H9 (cell line): ENCODE measurements at regions not wholly inside any gene's neighbourhood (a gene's known extent, or its start where the extent isn't known, plus 50 kb on each side); places are given as distances from the start of the nearest gene placed in this dataset.

Experiments
- DNase-seq: peaks from one replicate; pipeline ENCODE4 v3.0.0-alpha.2; 2017
- H2AFZ ChIP-seq: one replicate; pipeline ENCODE4 v1.6.1; 2013; ENCODE audit warnings: mild to moderate bottlenecking, low read length, control low read depth, moderate library complexity
- H2AK5ac ChIP-seq: 2 replicates; pipeline ENCODE4 v1.6.1; 2013; ENCODE audit warnings: low read length, control low read depth, mixed read lengths; ENCODE audit not compliant: insufficient read length
- H2BK120ac ChIP-seq: one replicate; pipeline ENCODE4 v1.6.1; 2013; ENCODE audit warnings: low read depth, mild to moderate bottlenecking, low read length, control low read depth, inconsistent platforms; ENCODE audit not compliant: poor library complexity, severe bottlenecking
- H2BK12ac ChIP-seq: 2 replicates; pipeline ENCODE4 v1.6.1; 2013; ENCODE audit warnings: low read length, control low read depth, mixed read lengths, low read depth; ENCODE audit not compliant: insufficient read length
- H2BK15ac ChIP-seq: 2 replicates; pipeline ENCODE4 v1.6.1; 2013; ENCODE audit warnings: low read depth, low read length, control low read depth
- H2BK20ac ChIP-seq: one replicate; pipeline ENCODE4 v1.6.1; 2013; ENCODE audit warnings: low read depth, mild to moderate bottlenecking, low read length, control low read depth, inconsistent platforms; ENCODE audit not compliant: poor library complexity, severe bottlenecking
- H2BK5ac ChIP-seq: 2 replicates; pipeline ENCODE4 v1.6.1; 2013; ENCODE audit warnings: low read length, control low read depth, mixed read lengths; ENCODE audit not compliant: insufficient read length
- H3K14ac ChIP-seq: 2 replicates; pipeline ENCODE4 v1.6.1; 2013; ENCODE audit warnings: low read length, control low read depth; ENCODE audit not compliant: insufficient read depth
- H3K18ac ChIP-seq: 2 replicates; pipeline ENCODE4 v1.6.1; 2013; ENCODE audit warnings: low read depth, mild to moderate bottlenecking, mixed read lengths, low read length, control low read depth; ENCODE audit not compliant: insufficient read length
- H3K23ac ChIP-seq: 2 replicates; pipeline ENCODE4 v1.6.1; 2013; ENCODE audit warnings: low read length, control low read depth, mixed read lengths, low read depth; ENCODE audit not compliant: insufficient read length
- H3K23me2 ChIP-seq: 2 replicates; pipeline ENCODE4 v1.6.1; 2013; ENCODE audit warnings: low read depth, mild to moderate bottlenecking, mixed read lengths, low read length, control low read depth; ENCODE audit not compliant: insufficient read length, poor library complexity, severe bottlenecking
- H3K27ac ChIP-seq: 2 replicates; pipeline ENCODE4 v1.5.1; 2013; ENCODE audit warnings: low read length, control low read depth, mixed read lengths, low read depth; ENCODE audit not compliant: insufficient read length
- H3K27me3 ChIP-seq: 2 replicates; pipeline ENCODE4 v1.6.1; 2013; ENCODE audit warnings: low read length, control low read depth, inconsistent platforms; ENCODE audit not compliant: insufficient read depth
- H3K4ac ChIP-seq: 2 replicates; pipeline ENCODE4 v1.6.1; 2013; ENCODE audit warnings: low read depth, mild to moderate bottlenecking, control low read depth, inconsistent platforms, low read length, moderate library complexity
- H3K4me1 ChIP-seq: 2 replicates; pipeline ENCODE4 v1.6.1; 2013; ENCODE audit warnings: low read length, control low read depth, inconsistent platforms; ENCODE audit not compliant: insufficient read depth
- H3K4me2 ChIP-seq: 2 replicates; pipeline ENCODE4 v1.6.1; 2013; ENCODE audit warnings: low read length, control low read depth, mixed read lengths; ENCODE audit not compliant: insufficient read length, insufficient read depth
- H3K56ac ChIP-seq: 2 replicates; pipeline ENCODE4 v1.6.1; 2013; ENCODE audit warnings: low read depth, mild to moderate bottlenecking, mixed read lengths, low read length, control low read depth; ENCODE audit not compliant: insufficient read length
- H3K79me1 ChIP-seq: 2 replicates; pipeline ENCODE4 v1.6.1; 2013; ENCODE audit warnings: low read depth, mild to moderate bottlenecking, moderate library complexity, low read length, control low read depth, inconsistent platforms; ENCODE audit not compliant: insufficient read depth, poor library complexity, severe bottlenecking
- H3K79me2 ChIP-seq: 2 replicates; pipeline ENCODE4 v1.6.1; 2013; ENCODE audit warnings: low read length, control low read depth, inconsistent platforms; ENCODE audit not compliant: insufficient read depth
- H3K9ac ChIP-seq: 2 replicates; pipeline ENCODE4 v1.6.1; 2013; ENCODE audit warnings: low read length, control low read depth, mixed read lengths; ENCODE audit not compliant: insufficient read length; ENCODE audit errors: extremely low read depth
- H3K9me3 ChIP-seq: one replicate; pipeline ENCODE4 v1.6.1; 2013; ENCODE audit warnings: low read depth, low read length, inconsistent platforms; ENCODE audit not compliant: control insufficient read depth
- H3T11ph ChIP-seq: one replicate; pipeline ENCODE4 v1.6.1; 2013; ENCODE audit warnings: mild to moderate bottlenecking, low read length, control low read depth, inconsistent platforms
- H4K20me1 ChIP-seq: one replicate; pipeline ENCODE4 v1.6.1; 2013; ENCODE audit not compliant: control insufficient read depth, insufficient read length, insufficient read depth
- H4K5ac ChIP-seq: 2 replicates; pipeline ENCODE4 v1.6.1; 2013; ENCODE audit warnings: low read depth, mild to moderate bottlenecking, mixed read lengths, low read length, control low read depth; ENCODE audit not compliant: insufficient read length
- H4K8ac ChIP-seq: replicated peaks from 2 replicates; pipeline ENCODE4 v1.6.1; 2013; ENCODE audit warnings: low read length, control low read depth, mixed read lengths, low read depth; ENCODE audit not compliant: insufficient read length
- H4K91ac ChIP-seq: 2 replicates; pipeline ENCODE4 v1.6.1; 2013; ENCODE audit warnings: low read depth, mild to moderate bottlenecking, moderate library complexity, mixed read lengths, low read length, control low read depth; ENCODE audit not compliant: insufficient read length
- H3K27ac Mint-ChIP-seq, 3 experiments: 2 replicates in 2 of 3; 3 replicates in 1 of 3; pipeline ENCODE4 v1.8.0; 2020 to 2021; ENCODE audit warnings: mixed read lengths in 3 of 3, mild to moderate bottlenecking in 1 of 3, moderate library complexity in 1 of 3
- H3K27me3 Mint-ChIP-seq: 2 replicates; pipeline ENCODE4 v1.8.0; 2021; ENCODE audit warnings: low read depth, mild to moderate bottlenecking, moderate library complexity, mixed read lengths
- H3K36me3 Mint-ChIP-seq, 3 experiments: 2 replicates in 2 of 3; 3 replicates in 1 of 3; pipeline ENCODE4 v1.8.0; 2020 to 2021; ENCODE audit warnings: low read depth in 3 of 3, mixed read lengths in 3 of 3; ENCODE audit not compliant: insufficient read depth in 1 of 3
- H3K4me1 Mint-ChIP-seq, 2 experiments: 2 replicates each; pipeline ENCODE4 v1.8.0; 2020; ENCODE audit warnings: mixed read lengths in 2 of 2
- H3K4me3 Mint-ChIP-seq, 2 experiments: 2 replicates in 1 of 2; 3 replicates in 1 of 2; pipeline ENCODE4 v1.8.0; 2020 to 2021; ENCODE audit warnings: mild to moderate bottlenecking in 2 of 2, mixed read lengths in 2 of 2, moderate library complexity in 1 of 2
- H3K9me3 Mint-ChIP-seq, 2 experiments: 2 replicates in 1 of 2; 3 replicates in 1 of 2; pipeline ENCODE4 v1.8.0; 2020; ENCODE audit warnings: mild to moderate bottlenecking in 2 of 2, mixed read lengths in 2 of 2, moderate library complexity in 1 of 2
- CTCF ChIP-seq: fragments of 200-600 bp; sonication (generic); conservative IDR thresholded peaks from 3 replicates; pipeline ENCODE4 v1.8.0; 2021; ENCODE audit warnings: antibody characterized with exemption, mild to moderate bottlenecking
- WGBS: extraction: QIAGEN DNeasy Blood & Tissue Kit; methylation state at CpG from one replicate; pipeline ENCODE4 v1.1.7; 2013; ENCODE audit warnings: missing lambda C conversion rate, low lambda C conversion rate, mixed read lengths; ENCODE audit not compliant: insufficient read length; ENCODE audit errors: extremely low coverage; 5-methylcytosine and 5-hydroxymethylcytosine counted together

GRCh38 chr4:71243091-71243833 is 95.6 kb upstream of the SLC4A4 start:
- no peak overlapping the region for H3K4ac ChIP-seq
- H3K79me2 ChIP-seq, result no peaks in the 10 kb centered on the region
- no peak overlapping the region for H3K18ac ChIP-seq
- H3T11ph ChIP-seq, result no peak overlapping the region
- H2AK5ac ChIP-seq, result no peak overlapping the region
- no peak overlapping the region for H4K5ac ChIP-seq
- no peak overlapping the region for H2BK20ac ChIP-seq
- no peak overlapping the region for H4K91ac ChIP-seq
- Mint-ChIP-seq H3K4me3 (no peak overlapping the region), H3K9me3 (no peaks in the 10 kb centered on the region), H3K27me3 (no peaks in the 10 kb centered on the region), H3K36me3 (no peaks in the 10 kb centered on the region), H3K27ac (no peak overlapping the region), H3K4me1 (peaks cover 4% of the 10 kb centered on the region in 2 experiments)
- H4K8ac ChIP-seq, result no peak overlapping the region
- WGBS, result no CpG with 5 or more reads among the region's 3 CpGs
- no peaks in the 10 kb centered on the region for H3K79me1 ChIP-seq
- no peaks in the 10 kb centered on the region for H3K4me1 ChIP-seq
- H2BK12ac ChIP-seq, result no peak overlapping the region
- H3K4me2 ChIP-seq, result no peak overlapping the region
- no peak overlapping the region for H2BK15ac ChIP-seq
- no peak overlapping the region for H3K56ac ChIP-seq
- H2BK5ac ChIP-seq, result no peak overlapping the region
- H3K9me3 ChIP-seq, result no peaks in the 10 kb centered on the region
- no peak overlapping the region for H3K23ac ChIP-seq
- H4K20me1 ChIP-seq, result no peaks in the 10 kb centered on the region
- no peak overlapping the region for H2AFZ ChIP-seq
- DNase-seq, result no peak
- no peaks in the 10 kb centered on the region for H3K23me2 ChIP-seq
- no peak overlapping the region for H2BK120ac ChIP-seq
- no peak overlapping the region for H3K14ac ChIP-seq
- H3K27ac ChIP-seq, result no peak overlapping the region
- TF ChIP-seq CTCF, result no peak
- H3K9ac ChIP-seq, result no peak overlapping the region
- H3K27me3 ChIP-seq, result no peaks in the 10 kb centered on the region
